HG03460 (cell line): ENCODE measurements at regions not wholly inside any gene's neighbourhood (a gene's known extent, or its start where the extent isn't known, plus 50 kb on each side); places are given as distances from the start of the nearest gene placed in this dataset.

Experiments used
- ATAC-seq: cut with Tn5 transposase; IDR thresholded peaks from one replicate; pipeline ENCODE4 v1.9.1; 2021; ENCODE audit not compliant: unreplicated experiment

DNA sequence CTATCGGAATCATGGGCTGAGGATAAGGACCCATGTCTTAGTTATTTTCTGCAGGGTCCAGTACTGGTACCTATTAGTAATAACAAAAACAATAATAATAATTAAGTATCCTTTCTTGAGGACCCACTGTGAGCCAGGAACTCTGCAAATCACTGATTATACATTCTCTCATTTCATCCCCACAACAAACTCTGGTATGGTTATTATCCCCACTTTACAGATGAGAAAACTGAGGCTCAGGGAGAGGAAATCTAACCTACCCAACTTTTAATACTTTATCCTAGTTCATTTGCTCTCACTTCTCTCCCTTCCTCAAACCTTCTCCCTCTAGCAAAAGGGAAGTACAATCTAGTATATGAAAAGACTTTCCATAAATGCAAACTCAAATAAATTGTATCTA, 528.4 kb upstream of the PROK2 start:
- no peak for ATAC-seq

DNA sequence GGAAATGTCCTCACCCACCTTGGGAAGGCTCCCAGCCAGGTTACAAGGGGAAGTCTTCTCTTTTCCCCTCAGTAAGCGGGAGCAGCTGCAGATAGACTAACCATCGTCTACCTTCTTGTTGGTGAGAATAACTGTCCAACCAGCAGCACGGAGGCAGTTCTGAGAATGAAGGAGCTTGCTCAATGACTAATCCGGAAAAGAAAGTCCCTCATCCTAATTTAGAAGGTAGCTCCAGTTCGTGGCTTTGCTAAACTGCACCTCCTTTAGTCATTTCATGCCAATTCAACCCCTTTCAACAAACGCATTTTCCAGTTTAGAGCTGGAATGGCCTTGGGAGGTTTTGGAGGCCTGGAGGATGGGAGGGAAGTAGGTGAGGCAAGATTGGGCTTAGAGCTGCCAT, 527.4 kb upstream of the PROK2 start:
- ATAC-seq, result no peak

GRCh38 chr3:72311425-72311824, 526.5 kb upstream of the PROK2 start:
- ATAC-seq, result no peak

GRCh38 chr3:72310419-72311380, 525.8 kb upstream of the PROK2 start:
- ATAC-seq, result peak; percentile 96

DNA sequence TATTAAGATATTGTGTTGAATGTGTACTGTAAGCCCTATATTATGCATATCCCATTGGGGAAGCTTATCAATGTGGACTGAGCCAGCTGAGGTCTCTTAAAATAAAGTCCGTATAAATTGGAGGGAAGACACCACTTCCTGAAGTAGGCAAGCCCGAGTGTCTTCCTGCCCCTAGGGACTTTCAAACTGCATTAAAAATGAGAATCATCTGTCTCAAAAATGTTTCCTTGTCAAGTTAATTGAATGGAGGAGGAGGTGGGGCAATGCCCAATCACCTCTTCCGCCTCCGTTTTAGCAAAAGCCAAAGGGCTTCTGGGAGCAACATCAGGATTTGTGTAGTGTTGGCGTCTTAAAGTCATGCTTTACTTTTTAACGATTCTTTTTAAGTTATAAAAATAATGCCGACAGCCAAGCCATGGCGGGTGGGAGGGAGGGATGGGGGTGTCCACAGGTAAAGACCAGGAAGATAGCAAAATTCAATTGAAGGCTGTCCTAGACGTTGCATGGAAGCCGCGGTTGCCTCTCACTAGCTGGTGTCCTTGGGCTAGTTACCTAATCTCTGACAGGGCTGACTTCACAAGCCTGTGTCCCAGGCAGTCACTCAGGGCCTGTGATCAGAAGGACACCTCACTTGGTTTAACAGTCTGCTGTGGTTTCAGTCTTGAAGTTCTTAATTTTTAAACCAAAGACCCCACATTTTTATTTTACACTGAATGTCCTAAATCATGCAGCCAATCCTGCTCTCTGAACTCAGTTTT, 524.9 kb upstream of the PROK2 start:
- no peak for ATAC-seq

- ATAC-seq, result no peak
Observed at GRCh38 chr3:72308641-72309040, 523.7 kb upstream of the PROK2 start.

- ATAC-seq, result no peak
Observed at GRCh38 chr3:72307438-72308115, 522.6 kb upstream of the PROK2 start.

DNA sequence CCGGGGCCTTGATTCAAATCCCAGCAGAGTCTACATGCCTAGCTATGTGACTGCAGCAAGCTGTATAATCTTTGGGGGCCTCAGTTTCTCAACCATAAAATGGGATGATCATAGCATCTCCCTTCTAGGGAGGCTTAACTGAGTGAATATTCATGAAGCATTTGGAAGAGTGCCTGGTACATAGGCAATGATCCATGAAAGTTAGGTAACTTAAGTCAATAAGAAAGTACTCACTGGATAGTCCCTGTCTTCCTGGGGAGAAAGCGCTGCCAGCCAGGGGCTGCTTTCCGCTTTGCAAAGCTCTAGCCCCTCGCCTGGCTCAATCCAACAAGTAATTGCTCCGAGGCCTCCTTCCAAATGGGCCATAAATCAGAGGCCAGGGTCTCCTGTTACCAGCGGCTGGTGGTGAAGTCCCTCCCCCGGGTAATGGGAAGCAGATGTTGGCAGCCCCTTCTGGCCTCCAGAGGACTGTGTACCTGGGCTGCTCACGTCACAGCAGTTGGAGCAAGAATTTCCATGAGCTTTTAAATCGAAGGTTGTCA, 521.9 kb upstream of the PROK2 start:
- no peak for ATAC-seq

- no peak for ATAC-seq
Observed at GRCh38 chr3:72303926-72304325, 519.0 kb upstream of the PROK2 start.

DNA sequence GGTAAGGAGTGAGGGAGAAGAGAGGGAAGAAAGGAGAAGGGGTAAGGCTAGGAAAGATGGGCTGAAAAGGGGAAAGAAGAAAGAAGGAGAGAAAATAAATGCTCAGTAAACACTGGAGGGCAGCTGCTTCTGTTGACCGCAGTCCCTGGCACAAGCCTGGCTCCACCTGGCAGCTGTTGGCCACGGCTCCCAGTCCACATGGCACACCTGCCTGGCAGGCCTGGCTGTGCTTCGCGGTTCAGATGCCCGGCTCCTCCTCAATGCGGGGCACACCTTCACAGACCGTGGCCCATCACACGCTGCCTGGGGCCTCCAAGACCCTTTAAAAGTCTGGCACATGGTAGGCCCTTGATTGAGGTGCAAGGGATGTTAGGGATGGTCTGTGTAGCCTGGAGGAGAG, 516.8 kb upstream of the PROK2 start:
- ATAC-seq, result no peak

- no peak for ATAC-seq
Observed at GRCh38 chr3:72300621-72301020, 515.7 kb upstream of the PROK2 start.

DNA sequence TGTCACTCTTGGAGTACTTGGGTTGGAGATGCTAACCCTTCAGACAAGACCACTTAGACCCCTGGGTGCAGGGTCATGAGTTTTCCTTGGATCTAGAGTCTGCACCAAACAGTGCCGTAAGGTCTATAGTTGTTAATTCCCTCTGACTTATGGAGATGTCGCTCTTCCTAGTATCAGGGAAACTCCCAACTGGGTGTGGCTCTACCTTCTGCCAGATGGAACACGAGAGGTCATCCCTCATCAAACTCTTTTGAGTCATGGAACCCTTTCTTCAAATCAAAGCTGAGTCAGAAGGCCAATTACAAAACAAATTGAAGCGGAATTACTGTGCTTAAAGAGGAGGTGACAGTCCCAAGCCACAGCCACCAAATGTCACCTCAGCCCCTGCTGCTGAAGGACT, 514.9 kb upstream of the PROK2 start:
- no peak for ATAC-seq

- ATAC-seq, result no peak
Observed at GRCh38 chr3:72299321-72299802, 514.4 kb upstream of the PROK2 start.

GRCh38 chr3:72298201-72299152, 513.5 kb upstream of the PROK2 start:
- no peak for ATAC-seq

GRCh38 chr3:72297481-72297880, 512.5 kb upstream of the PROK2 start:
- ATAC-seq, result no peak

GRCh38 chr3:72296477-72297111, 511.6 kb upstream of the PROK2 start:
- no peak for ATAC-seq

DNA sequence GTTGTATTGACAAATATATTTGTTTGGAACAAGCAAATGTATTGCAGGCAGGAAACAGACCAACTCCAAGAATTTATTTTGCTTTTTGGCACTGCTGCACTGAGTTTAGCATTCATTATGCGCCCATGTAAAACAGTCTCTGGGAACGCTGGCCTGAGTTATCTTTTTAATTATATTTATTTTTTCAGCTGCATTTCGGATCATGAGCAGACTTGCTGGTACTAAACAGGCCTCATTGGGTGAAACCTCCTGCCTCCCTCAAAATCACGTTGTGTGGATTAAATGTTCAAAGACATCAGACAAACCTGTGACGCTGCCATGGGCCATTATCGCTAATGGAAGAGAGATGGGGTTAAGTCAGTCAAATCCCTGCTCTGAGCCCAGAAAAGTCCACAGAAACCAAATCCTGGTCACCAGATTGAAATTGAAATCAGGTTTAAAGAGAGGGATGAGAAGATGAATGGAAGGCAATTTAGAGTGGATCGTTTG, 511.1 kb upstream of the PROK2 start:
- ATAC-seq, result no peak

- ATAC-seq, result no peak
Observed at GRCh38 chr3:72295276-72295961, 510.5 kb upstream of the PROK2 start.
